IMR-90 (cell line): ENCODE measurements at regions not wholly inside any gene's neighbourhood (a gene's known extent, or its start where the extent isn't known, plus 50 kb on each side); places are given as distances from the start of the nearest gene placed in this dataset.

ENCODE experiments used
- ATAC-seq: fragments of 200-7000 bp; cut with Tn5 transposase; 2 replicates; pipeline ENCODE4 v1.9.1; 2020; ENCODE audit warnings: low read depth, mild to moderate bottlenecking, moderate library complexity
- BruUV-seq: library from RNA; stranded (reverse); fragments of 400-500 nt; replicated peaks from 2 replicates; lab custom pipeline; 2021; lab: Mats Ljungman, UMichigan
- CTCF ChIA-PET: fragments of 300-600 bp; formaldehyde crosslinking; extraction: SDS; loops from one replicate; lab custom pipeline; 2021; ENCODE audit warnings: antibody characterized with exemption; lab: Yijun Ruan, JAX
- POLR2A ChIA-PET: fragments of 300-600 bp; sonication (Branson Sonifier 250); formaldehyde crosslinking; loops from one replicate; lab custom pipeline; 2022; ENCODE audit warnings: antibody characterized with exemption; ENCODE audit not compliant: unreplicated experiment; lab: Charles Lee
- DNase-seq: peaks from one replicate; pipeline ENCODE4 v3.0.0; 2013
- H2AFZ ChIP-seq: replicated peaks from 2 replicates; pipeline ENCODE3; 2013; ENCODE audit warnings: low read length, mild to moderate bottlenecking; ENCODE audit not compliant: poor library complexity
- H2AK5ac ChIP-seq: 2 replicates; pipeline ENCODE4 v1.6.1; 2013; ENCODE audit warnings: low read depth, low read length, inconsistent platforms
- H2AK9ac ChIP-seq: replicated peaks from 2 replicates; pipeline ENCODE3; 2013; ENCODE audit warnings: mild to moderate bottlenecking, low read depth, low read length, moderate library complexity; ENCODE audit not compliant: poor library complexity
- H2BK120ac ChIP-seq: 2 replicates; pipeline ENCODE4 v1.6.1; 2013; ENCODE audit warnings: low read depth, low read length, inconsistent platforms
- H2BK15ac ChIP-seq: 3 replicates; pipeline ENCODE4 v1.6.1; 2013; ENCODE audit warnings: low read depth, low read length, inconsistent platforms
- H2BK20ac ChIP-seq: 2 replicates; pipeline ENCODE4 v1.6.1; 2013; ENCODE audit warnings: low read depth, mild to moderate bottlenecking, inconsistent platforms, low read length, moderate library complexity
- H2BK5ac ChIP-seq: 2 replicates; pipeline ENCODE4 v1.6.1; 2013; ENCODE audit warnings: mild to moderate bottlenecking, low read depth, low read length, inconsistent platforms; ENCODE audit not compliant: poor library complexity, severe bottlenecking
- H3K14ac ChIP-seq: replicated peaks from 2 replicates; pipeline ENCODE4 v1.6.1; 2013; ENCODE audit warnings: low read depth, low read length, inconsistent platforms
- H3K18ac ChIP-seq: 2 replicates; pipeline ENCODE4 v1.6.1; 2013; ENCODE audit warnings: low read depth, low read length, control low read depth
- H3K23ac ChIP-seq: 2 replicates; pipeline ENCODE4 v1.6.1; 2013; ENCODE audit warnings: low read depth, low read length, inconsistent platforms
- H3K27ac ChIP-seq: 2 replicates; pipeline ENCODE4 v1.5.1; 2013; ENCODE audit warnings: mild to moderate bottlenecking, control low read depth, low read length; ENCODE audit not compliant: insufficient read depth
- H3K27me3 ChIP-seq: 2 replicates; pipeline ENCODE4 v1.6.1; 2013; ENCODE audit warnings: low read length; ENCODE audit not compliant: control insufficient read depth, insufficient read depth
- H3K36me3 ChIP-seq: 2 replicates; pipeline ENCODE4 v1.6.1; 2013; ENCODE audit warnings: low read length, mixed read lengths; ENCODE audit not compliant: control insufficient read depth, insufficient read depth
- H3K4ac ChIP-seq: 2 replicates; pipeline ENCODE4 v1.6.1; 2013; ENCODE audit warnings: low read depth, low read length, inconsistent platforms
- H3K4me1 ChIP-seq: 2 replicates; pipeline ENCODE4 v1.6.1; 2013; ENCODE audit warnings: low read length, mixed read lengths; ENCODE audit not compliant: control insufficient read depth, insufficient read depth
- H3K4me2 ChIP-seq: 2 replicates; pipeline ENCODE4 v1.6.1; 2013; ENCODE audit warnings: low read depth, mild to moderate bottlenecking, control low read depth, low read length, moderate library complexity
- H3K4me3 ChIP-seq: 2 replicates; pipeline ENCODE4 v1.5.1; 2013; ENCODE audit warnings: low read depth, mild to moderate bottlenecking, control low read depth, low read length, moderate library complexity; ENCODE audit not compliant: insufficient read depth
- H3K56ac ChIP-seq: 2 replicates; pipeline ENCODE4 v1.6.1; 2013; ENCODE audit warnings: low read length, inconsistent platforms; ENCODE audit not compliant: insufficient read depth; ENCODE audit errors: extremely low read depth
- H3K79me1 ChIP-seq, 2 experiments: 2 replicates each; pipeline ENCODE4 v1.6.1; 2013; ENCODE audit warnings: low read length in 2 of 2, inconsistent platforms in 1 of 2, low read depth in 1 of 2
- H3K9ac ChIP-seq: 2 replicates; pipeline ENCODE4 v1.6.1; 2013; ENCODE audit warnings: low read depth, low read length, control low read depth
- H3K9me1 ChIP-seq: 2 replicates; pipeline ENCODE4 v1.6.1; 2013; ENCODE audit warnings: low read length, inconsistent platforms; ENCODE audit not compliant: insufficient read depth
- H3K9me3 ChIP-seq: 2 replicates; pipeline ENCODE4 v1.6.1; 2013; ENCODE audit warnings: low read length; ENCODE audit not compliant: control insufficient read depth, insufficient read depth
- H4K20me1 ChIP-seq: 2 replicates; pipeline ENCODE4 v1.6.1; 2013; ENCODE audit warnings: low read length, inconsistent platforms; ENCODE audit not compliant: insufficient read depth
- H4K5ac ChIP-seq: 2 replicates; pipeline ENCODE4 v1.6.1; 2013; ENCODE audit warnings: mild to moderate bottlenecking, low read depth, low read length, control low read depth
- H4K8ac ChIP-seq, 2 experiments: 2 replicates each; pipeline ENCODE4 v1.6.1; 2013; ENCODE audit warnings: low read depth in 2 of 2, low read length in 2 of 2, control low read depth in 1 of 2, inconsistent platforms in 1 of 2
- H4K91ac ChIP-seq: 2 replicates; pipeline ENCODE4 v1.6.1; 2013; ENCODE audit warnings: low read depth, low read length, inconsistent platforms; ENCODE audit not compliant: insufficient read depth
- CEBPB ChIP-seq: IDR thresholded peaks from 2 replicates; pipeline ENCODE4 v1.6.1; 2012; ENCODE audit warnings: low read depth, low read length, improper control_type of control experiment
- CHD1 ChIP-seq: IDR thresholded peaks from 2 replicates; pipeline ENCODE4 v1.6.1; 2012; ENCODE audit warnings: low read depth, low read length, improper control_type of control experiment
- CTCF ChIP-seq: conservative IDR thresholded peaks from 2 replicates; pipeline ENCODE4 v1.5.1; 2012; ENCODE audit warnings: mild to moderate bottlenecking, low read depth, low read length, improper control_type of control experiment
- ELK1 ChIP-seq: fragments of 150-350 bp; IDR thresholded peaks from 2 replicates; pipeline ENCODE4 v1.6.1; 2016; ENCODE audit warnings: low read depth, mild to moderate bottlenecking, low read length, moderate library complexity, borderline replicate concordance
- MXI1 ChIP-seq: IDR thresholded peaks from 2 replicates; pipeline ENCODE4 v1.6.1; 2012; ENCODE audit warnings: low read depth, mild to moderate bottlenecking, low read length, moderate library complexity, borderline replicate concordance
- NFE2L2 ChIP-seq: fragments of 150-350 bp; IDR thresholded peaks from 2 replicates; pipeline ENCODE4 v1.6.1; 2016; ENCODE audit warnings: low read depth, mild to moderate bottlenecking, low read length
- POLR2A ChIP-seq: IDR thresholded peaks from 2 replicates; pipeline ENCODE4 v1.6.1; 2012; ENCODE audit warnings: mild to moderate bottlenecking, low read depth, low read length
- RFX5 ChIP-seq: IDR thresholded peaks from 2 replicates; pipeline ENCODE4 v1.8.0; 2012; ENCODE audit warnings: low read depth, mild to moderate bottlenecking, low read length, moderate library complexity
- WGBS, 2 experiments: methylation state at CpG; one replicate each; pipeline versions ENCODE4 v1.1.5 to v1.1.7; 2013; ENCODE audit warnings: missing lambda C conversion rate in 2 of 2; ENCODE audit not compliant: insufficient read length in 1 of 2; ENCODE audit errors: extremely low coverage in 2 of 2; 5-methylcytosine and 5-hydroxymethylcytosine counted together
- dilution Hi-C: fragments of 300-500 bp; cut with HindIII; formaldehyde crosslinking; loops from one replicate; pipeline ENCODE4 v1.14.3; 2018; ENCODE audit warnings: low sequenced_read_pairs; ENCODE audit not compliant: unreplicated experiment
- in situ Hi-C: fragments of 300-500 bp; cut with MboI; formaldehyde crosslinking; loops from 3 replicates; pipeline ENCODE4 v1.14.3; 2019; ENCODE audit warnings: low sequenced_read_pairs, inconsistent platforms, mixed read lengths
- intact Hi-C: fragments of 100-400 bp; cut with micrococcal nuclease; formaldehyde crosslinking; loops from 2 replicates; pipeline ENCODE4 v1.10.0; 2022

- H3K9me3 ChIP-seq, result no peaks in the 10 kb centered on the region
Measured at GRCh38 chr3:78279091-78279490, 1239.2 kb downstream of the ROBO2 start.

More at GRCh38 chr3:78279091-78279490, 1239.2 kb downstream of the ROBO2 start:
- H4K20me1 ChIP-seq, result no peaks in the 10 kb centered on the region
- H3K27me3 ChIP-seq, result no peaks in the 10 kb centered on the region
- no peak overlapping the region for H2BK5ac ChIP-seq
- no peak overlapping the region for H3K27ac ChIP-seq
- no peak overlapping the region for H4K5ac ChIP-seq
- no peak overlapping the region for H2AFZ ChIP-seq
- no peak overlapping the region for H4K91ac ChIP-seq
- CTCF ChIA-PET, result no interaction called here
- no peak for TF ChIP-seq CEBPB
- no peak for TF ChIP-seq CTCF
- TF ChIP-seq ELK1, result no peak
- no peak for TF ChIP-seq POLR2A
- no peak for TF ChIP-seq CHD1
- no peak for TF ChIP-seq NFE2L2
- no peak for TF ChIP-seq MXI1
- TF ChIP-seq RFX5, result no peak
- no peak overlapping the region for H2BK20ac ChIP-seq
- dilution Hi-C loops, result no loop called here
- no peak overlapping the region for H2BK120ac ChIP-seq
- no peaks in the 10 kb centered on the region for H3K36me3 ChIP-seq
- H3K4me3 ChIP-seq, result no peak overlapping the region
- in situ Hi-C loops, result no loop called here
- no peak overlapping the region for H4K8ac ChIP-seq
- no peak overlapping the region for H2AK9ac ChIP-seq
- no peak overlapping the region for H3K4ac ChIP-seq
- no peak overlapping the region for H3K9ac ChIP-seq
- intact Hi-C loops, result no loop called here
- DNase-seq (no peak), ATAC-seq (no peak)
- H2BK15ac ChIP-seq, result no peak overlapping the region
- WGBS, 2 experiments, result no CpG with 5 or more reads among the region's 3 CpGs
- no peaks in the 10 kb centered on the region for H3K4me1 ChIP-seq
- H3K56ac ChIP-seq, result no peak overlapping the region
- no peaks in the 10 kb centered on the region for H3K9me1 ChIP-seq
- H3K14ac ChIP-seq, result no peak overlapping the region
- H3K4me2 ChIP-seq, result no peak overlapping the region
- no TSS peak for BruUV-seq
- POLR2A ChIA-PET, result interaction anchor here (0.6 kb wide), 1 partner anchor 84 kb away, joined by 3 read pairs; no protein-coding TSS in a partner anchor
- H3K18ac ChIP-seq, result no peak overlapping the region
- H3K23ac ChIP-seq, result no peak overlapping the region
- H2AK5ac ChIP-seq, result no peak overlapping the region
- H3K79me1 ChIP-seq, result no peaks in the 10 kb centered on the region
